NCI-H748 treated with DMSO at 0.1 percent for 48 hours (cell line): ENCODE measurements at regions not wholly inside any gene's neighbourhood (a gene's known extent, or its start where the extent isn't known, plus 50 kb on each side); places are given as distances from the start of the nearest gene placed in this dataset.

Experiments
- DNase-seq: peaks from one replicate; lab custom pipeline; 2025; lab: John Stamatoyannopoulos, UW

GRCh38 chr18:22074282-22075070, 94.9 kb upstream of the GATA6 start:
- no peak for DNase-seq

GRCh38 chr18:22080035-22080434, 89.4 kb upstream of the GATA6 start:
- no peak for DNase-seq

- no peak for DNase-seq
Measured at GRCh38 chr18:22082408-22082807, 87.0 kb upstream of the GATA6 start.

DNA sequence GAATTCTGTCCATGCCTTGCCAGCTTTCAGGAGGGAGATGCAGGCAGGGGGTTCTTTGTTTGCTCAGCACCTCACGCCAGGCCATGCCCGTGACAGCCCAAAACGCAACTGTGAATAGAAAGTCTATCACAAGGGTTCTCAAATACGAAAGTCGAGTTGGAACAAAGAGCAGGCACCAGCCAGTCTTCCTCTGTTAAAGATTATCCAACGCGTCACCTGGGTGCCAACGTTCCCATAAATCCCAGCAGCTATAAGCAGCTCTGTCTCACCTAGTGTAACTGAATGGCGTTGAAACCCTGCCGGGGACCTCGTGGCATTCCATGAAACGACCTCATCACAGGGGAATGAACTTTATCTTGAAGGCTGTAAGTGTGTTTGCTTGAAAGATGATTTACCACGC, 84.8 kb upstream of the GATA6 start:
- no peak for DNase-seq

DNA sequence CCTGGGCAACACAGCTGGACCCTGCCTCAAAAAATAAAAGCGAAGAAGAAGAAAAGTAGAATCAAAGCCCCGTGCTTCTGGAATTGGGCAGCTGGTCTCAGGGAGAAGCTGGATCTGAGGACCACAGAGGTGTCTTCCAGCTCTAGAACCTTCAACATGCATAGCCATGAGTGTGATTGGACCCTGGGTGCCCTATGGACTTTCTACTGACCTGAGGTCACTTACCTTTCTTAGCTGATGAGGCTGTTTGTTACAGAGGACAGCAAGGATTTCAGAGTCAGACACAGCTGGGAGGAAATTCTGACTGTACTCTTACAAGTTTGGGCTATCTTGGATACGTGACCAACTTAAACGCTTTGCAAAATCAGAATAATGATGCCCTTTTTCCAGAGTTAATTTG, 82.4 kb upstream of the GATA6 start:
- no peak for DNase-seq

GRCh38 chr18:22088029-22088428, 81.4 kb upstream of the GATA6 start:
- no peak for DNase-seq

DNA sequence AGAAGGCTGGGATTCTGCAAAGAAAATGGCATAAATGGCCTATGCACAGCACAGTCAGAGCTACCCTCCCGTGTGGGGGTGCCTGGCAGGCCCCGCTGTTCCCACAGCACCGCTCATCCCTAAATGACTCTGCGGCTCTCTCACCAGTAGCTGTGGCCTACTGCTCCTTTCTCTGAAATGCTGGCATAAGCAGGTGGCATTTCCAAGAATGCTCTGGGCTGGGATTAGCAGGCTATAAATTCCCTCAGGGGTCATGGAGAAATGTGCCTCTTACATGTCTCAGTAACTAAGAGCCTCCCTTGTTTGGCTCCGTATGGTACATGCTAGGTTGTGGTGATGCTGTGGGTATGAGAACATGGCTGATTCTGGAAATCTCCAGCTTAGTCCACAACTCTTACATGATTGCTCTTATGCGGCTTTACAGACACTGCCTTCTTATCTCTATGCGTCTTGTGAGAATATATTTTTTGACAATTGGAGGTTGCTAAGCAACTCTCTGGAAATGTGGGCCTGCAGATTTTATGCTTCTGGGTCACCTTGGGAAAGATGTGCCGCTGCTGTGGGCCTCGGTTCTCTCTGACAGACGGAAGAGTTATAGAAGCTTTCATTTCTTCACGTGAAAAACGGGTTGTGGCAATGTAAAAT, 80.3 kb upstream of the GATA6 start:
- no peak for DNase-seq

- no peak for DNase-seq
Measured at GRCh38 chr18:22091341-22091740, 78.0 kb upstream of the GATA6 start.

GRCh38 chr18:22093731-22094357, 75.5 kb upstream of the GATA6 start:
- no peak for DNase-seq

- no peak for DNase-seq
Measured at GRCh38 chr18:22094358-22094734, 75.0 kb upstream of the GATA6 start.

DNA sequence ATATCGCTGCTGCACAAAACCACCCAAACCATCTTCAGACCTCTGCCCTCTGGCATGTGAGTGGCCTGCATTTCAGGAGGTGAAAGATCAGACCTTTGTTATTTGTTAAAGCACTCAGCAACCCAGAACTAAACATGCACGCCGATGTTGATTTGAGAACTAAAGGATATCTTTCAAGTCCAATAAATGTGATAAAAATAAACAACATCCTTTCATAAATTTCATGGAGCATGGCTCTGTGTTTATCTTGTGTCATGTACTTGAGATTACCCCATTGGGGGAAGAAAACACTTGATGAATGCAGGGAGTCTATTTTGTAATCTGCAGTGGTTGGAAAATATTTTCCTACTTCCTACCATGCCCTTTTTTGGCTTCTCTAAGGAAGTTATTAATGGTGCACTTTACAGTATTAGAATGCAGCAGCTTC, 70.8 kb upstream of the GATA6 start:
- no peak for DNase-seq

- DNase-seq: no peak
Measured at GRCh38 chr18:22099925-22100324, 69.5 kb upstream of the GATA6 start.

DNA sequence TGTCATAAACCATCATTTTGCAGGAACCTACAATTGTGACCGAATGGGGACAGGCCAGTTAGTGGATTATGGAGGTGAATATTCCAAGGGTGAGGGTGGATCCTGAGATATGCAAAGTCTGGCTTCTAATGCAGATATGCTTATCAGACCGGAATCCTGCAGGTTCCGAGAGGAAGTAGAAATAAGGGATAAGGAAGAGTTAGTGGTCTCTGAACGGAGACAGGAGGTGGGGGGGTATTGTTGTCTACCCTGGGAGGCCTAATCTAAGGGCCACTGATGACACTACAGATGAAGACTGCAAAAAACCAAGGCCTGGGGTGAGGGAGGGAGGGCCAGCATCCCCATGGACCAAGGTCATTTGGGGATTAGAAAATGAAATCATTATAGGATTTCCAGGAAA, 67.7 kb upstream of the GATA6 start:
- DNase-seq: no peak

- DNase-seq: no peak
Measured at GRCh38 chr18:22102953-22103646, 66.3 kb upstream of the GATA6 start.

- no peak for DNase-seq
Measured at GRCh38 chr18:22103647-22104031, 65.8 kb upstream of the GATA6 start.

DNA sequence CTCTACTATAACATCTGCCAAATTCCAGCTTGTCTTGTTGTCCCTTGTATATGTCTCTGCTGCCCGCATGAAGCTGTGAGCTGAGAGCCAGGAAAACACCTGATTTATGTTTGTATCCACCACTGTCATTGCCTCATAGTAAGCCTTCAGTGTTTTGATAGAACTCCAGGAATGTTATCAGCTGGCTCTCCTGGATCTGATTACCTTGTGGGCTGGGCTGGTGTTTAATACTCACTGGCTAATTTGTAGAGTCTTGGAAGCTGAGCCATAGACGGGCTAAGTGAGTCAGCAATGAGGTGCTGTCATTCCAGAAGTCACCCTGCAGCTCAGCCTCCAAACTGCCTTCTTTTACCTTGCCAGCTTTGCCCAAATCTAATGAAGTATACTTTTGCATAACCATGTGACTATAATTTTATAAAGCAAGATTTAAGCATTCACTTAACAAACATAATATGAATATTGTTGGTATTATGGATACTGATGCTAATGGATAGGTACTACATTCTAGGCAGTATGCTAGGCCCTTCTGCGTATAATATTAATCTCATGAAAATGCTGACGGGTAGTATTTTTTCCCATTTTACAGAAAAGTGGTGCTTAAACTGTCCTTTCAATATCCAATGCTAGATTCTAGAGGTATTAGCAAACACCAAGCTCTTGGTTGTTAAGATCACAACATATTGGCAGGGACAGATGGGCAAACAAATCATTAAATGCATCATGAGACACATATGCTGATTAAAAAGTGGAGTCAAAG, 62.7 kb upstream of the GATA6 start:
- DNase-seq: no peak

GRCh38 chr18:22108674-22109073, 60.7 kb upstream of the GATA6 start:
- no peak for DNase-seq

GRCh38 chr18:22109535-22109934, 59.9 kb upstream of the GATA6 start:
- DNase-seq: no peak

GRCh38 chr18:22110461-22110924, 58.9 kb upstream of the GATA6 start:
- no peak for DNase-seq

DNA sequence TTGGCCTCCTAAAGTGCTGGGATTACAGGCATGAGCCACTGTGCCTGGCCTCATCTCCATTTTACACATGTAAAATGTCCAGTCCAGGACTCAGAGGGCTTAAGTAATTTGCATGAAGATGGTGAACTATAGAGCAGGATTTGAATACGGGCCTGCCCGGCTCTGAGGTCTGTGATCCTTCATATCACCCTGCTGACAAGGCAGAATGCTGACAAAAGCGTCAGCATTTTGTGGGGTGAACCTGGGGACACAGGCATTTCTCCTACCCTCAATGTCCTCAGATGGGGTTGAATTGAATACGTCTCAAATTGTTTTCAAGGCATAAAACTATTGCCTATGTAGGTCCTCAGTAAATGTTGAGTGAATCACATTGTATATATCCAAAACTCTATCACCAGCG, 57.2 kb upstream of the GATA6 start:
- no peak for DNase-seq

DNA sequence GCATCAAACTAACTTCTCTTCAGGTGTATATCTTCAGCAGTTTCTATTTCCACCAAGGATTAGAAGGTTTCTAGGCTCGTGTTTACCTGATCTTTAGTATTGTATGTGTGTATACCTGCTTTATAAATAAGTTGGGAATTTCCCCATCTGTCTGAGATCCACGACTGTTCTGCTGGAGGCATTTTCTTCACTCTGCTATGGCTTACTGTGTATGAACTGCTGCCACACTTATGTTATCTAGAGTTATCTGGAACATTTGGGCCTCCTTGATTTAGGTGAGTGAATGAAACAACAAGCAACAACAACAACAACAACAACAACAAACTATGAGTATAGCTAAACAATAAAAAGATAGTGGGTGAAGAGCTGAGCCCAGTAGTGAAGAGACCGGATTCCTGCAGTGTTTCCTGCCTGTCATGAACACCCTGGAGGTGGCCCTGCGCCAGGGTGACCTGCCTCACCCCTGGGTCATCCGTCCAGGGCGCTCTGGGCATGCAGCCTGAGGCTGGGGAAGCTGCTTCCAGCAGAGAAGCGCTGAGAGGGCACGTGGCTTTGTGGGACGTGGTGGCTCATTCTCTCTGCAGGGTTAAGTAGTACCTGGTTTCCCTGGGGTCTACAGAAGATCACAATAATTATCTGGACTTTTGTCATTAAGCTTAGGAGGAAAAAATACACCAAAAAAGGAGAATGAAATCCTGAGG, 56.1 kb upstream of the GATA6 start:
- no peak for DNase-seq
